ENCODE measurements at regions not wholly inside any gene's neighbourhood (a gene's known extent, or its start where the extent isn't known, plus 50 kb on each side); places are given as distances from the start of the nearest gene placed in this dataset.

DNA sequence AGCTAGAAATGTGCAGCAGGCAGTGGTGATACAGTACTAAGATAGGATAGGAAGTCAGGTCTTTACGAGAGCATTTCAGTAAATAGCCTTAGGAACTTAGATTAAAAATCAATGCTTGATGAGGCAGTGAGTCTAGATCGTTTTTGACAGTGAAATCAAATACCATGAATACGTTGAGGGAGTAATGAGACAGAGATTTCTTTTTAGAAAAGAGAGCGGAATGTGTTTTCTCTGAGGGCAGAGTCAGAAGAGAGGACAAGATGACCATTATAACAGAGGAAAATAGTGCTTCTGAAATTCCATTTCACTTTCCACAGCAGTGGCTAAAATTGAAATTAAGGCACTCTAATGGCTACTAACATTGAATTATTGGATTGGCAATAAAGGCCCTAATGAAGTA lies 339.6 kb downstream of the UTRN start:
- Histone ChIP-seq H3K9me3 (no peaks in the 10 kb centered on the region), H3K36me3 (ENCODE audit: low read depth, missing control alignments) (no peaks in the 10 kb centered on the region), H3K27ac (no peak overlapping the region), H3K27me3 (no peaks in the 10 kb centered on the region), H3K4me1 (no peaks in the 10 kb centered on the region), H3K4me3 (no peak overlapping the region)
- DNase-seq = no peak
- WGBS, 2 donors = 83 to 86% methylated on average over 4 of the region's 4 CpGs
- intact Hi-C loops (cut with DNase I; ENCODE audit: low total_unique reads) = no loop called here
- no peak for TF ChIP-seq POLR2A (IDR thresholded peaks at IDR 0.05)
- TF ChIP-seq, protein P1, sequence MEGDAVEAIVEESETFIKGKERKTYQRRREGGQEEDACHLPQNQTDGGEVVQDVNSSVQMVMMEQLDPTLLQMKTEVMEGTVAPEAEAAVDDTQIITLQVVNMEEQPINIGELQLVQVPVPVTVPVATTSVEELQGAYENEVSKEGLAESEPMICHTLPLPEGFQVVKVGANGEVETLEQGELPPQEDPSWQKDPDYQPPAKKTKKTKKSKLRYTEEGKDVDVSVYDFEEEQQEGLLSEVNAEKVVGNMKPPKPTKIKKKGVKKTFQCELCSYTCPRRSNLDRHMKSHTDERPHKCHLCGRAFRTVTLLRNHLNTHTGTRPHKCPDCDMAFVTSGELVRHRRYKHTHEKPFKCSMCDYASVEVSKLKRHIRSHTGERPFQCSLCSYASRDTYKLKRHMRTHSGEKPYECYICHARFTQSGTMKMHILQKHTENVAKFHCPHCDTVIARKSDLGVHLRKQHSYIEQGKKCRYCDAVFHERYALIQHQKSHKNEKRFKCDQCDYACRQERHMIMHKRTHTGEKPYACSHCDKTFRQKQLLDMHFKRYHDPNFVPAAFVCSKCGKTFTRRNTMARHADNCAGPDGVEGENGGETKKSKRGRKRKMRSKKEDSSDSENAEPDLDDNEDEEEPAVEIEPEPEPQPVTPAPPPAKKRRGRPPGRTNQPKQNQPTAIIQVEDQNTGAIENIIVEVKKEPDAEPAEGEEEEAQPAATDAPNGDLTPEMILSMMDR (IDR thresholded peaks at IDR 0.05) = no peak

DNA sequence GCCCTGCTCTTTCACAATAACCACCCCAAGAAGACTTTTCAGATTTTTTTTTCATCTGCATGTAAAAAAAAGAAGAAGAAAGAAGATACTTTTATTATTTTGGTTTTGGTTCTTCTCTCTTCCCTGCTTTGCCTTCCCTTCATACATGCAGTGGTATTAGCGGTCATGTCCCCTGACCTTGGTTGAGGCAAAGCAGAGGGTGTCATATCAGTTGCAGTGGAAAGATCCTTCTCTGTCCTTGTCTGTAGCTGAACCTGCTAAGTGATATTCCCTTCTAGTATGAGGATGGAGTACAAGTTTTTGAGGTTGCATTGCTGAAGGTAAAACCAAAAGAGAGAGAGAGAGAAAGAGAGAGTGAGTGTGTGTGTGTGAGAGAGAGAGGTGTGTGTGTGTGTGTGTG lies 345.7 kb downstream of the UTRN start:
- no peaks in the 10 kb centered on the region for H3K4me1 ChIP-seq
- TF ChIP-seq, protein P1 (IDR thresholded peaks at IDR 0.05) = no peak
- TF ChIP-seq POLR2A (IDR thresholded peaks at IDR 0.05) = no peak
- H3K4me3 ChIP-seq = no peak overlapping the region
- no peaks in the 10 kb centered on the region for H3K9me3 ChIP-seq
- H3K27me3 ChIP-seq = no peaks in the 10 kb centered on the region
- 97 to 100% methylated on average over 1 of the region's 1 CpG for WGBS, 2 donors
- H3K36me3 ChIP-seq (ENCODE audit: low read depth, missing control alignments) = no peaks in the 10 kb centered on the region
- no peak for DNase-seq
- intact Hi-C loops (cut with DNase I; ENCODE audit: low total_unique reads) = no loop called here
- no peak overlapping the region for H3K27ac ChIP-seq

DNA sequence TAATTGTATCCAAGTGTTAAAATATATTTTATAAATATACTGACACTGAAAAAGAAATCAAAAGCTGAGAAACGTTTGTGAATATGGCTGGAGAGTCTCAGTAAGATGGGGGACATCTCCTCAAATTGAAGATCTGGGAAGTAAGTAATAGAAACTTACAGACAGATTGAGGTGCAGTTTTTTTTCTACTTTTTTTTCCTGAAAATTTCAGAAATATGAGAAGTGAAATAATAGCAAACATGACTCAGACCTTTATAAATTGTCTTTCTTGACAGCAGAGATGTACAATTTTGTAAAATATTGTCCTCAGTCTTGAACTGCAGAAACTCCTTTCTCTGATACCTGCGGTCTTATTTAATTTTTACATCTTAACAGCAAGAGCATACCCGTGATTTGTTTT lies 347.1 kb downstream of the UTRN start:
- Histone ChIP-seq H3K27me3 (no peaks in the 10 kb centered on the region), H3K27ac (no peak overlapping the region), H3K36me3 (ENCODE audit: low read depth, missing control alignments) (no peaks in the 10 kb centered on the region), H3K4me1 (no peaks in the 10 kb centered on the region), H3K4me3 (no peak overlapping the region), H3K9me3 (no peaks in the 10 kb centered on the region)
- TF ChIP-seq POLR2A (IDR thresholded peaks at IDR 0.05) = no peak
- TF ChIP-seq, protein P1 (IDR thresholded peaks at IDR 0.05) = no peak
- 74 to 85% methylated on average over 3 of the region's 3 CpGs for WGBS, 2 donors
- no peak for DNase-seq
- intact Hi-C loops (cut with DNase I; ENCODE audit: low total_unique reads) = no loop called here

DNA sequence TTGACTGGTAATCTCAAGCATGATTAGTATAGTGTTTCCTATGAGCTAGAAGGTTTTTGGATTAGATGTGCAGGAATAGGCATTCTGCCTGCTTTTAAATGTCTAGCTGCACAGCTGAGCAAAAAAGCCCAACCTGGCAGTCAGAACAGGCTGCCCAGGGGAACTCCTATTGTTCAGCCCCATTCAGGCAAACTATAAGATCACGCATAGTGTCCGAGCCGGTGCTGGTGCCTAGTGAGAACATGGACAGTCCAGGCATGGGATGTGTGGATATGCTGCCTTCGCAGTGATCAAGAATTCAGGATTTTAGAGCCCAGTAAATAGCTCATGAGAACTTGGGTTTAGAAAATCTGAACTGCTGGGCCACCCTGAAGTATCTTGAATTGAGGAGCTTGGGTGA lies 348.8 kb downstream of the UTRN start:
- WGBS, 2 donors = 85 to 89% methylated on average over 4 of the region's 4 CpGs
- no peak overlapping the region for H3K4me3 ChIP-seq
- DNase-seq = no peak
- H3K9me3 ChIP-seq = no peaks in the 10 kb centered on the region
- H3K36me3 ChIP-seq (ENCODE audit: low read depth, missing control alignments) = no peaks in the 10 kb centered on the region
- no peak overlapping the region for H3K27ac ChIP-seq
- intact Hi-C loops (cut with DNase I; ENCODE audit: low total_unique reads) = no loop called here
- peaks cover 13% of the 10 kb centered on the region for H3K4me1 ChIP-seq
- H3K27me3 ChIP-seq = no peaks in the 10 kb centered on the region
- TF ChIP-seq, protein P1 (IDR thresholded peaks at IDR 0.05) = no peak
- TF ChIP-seq POLR2A (IDR thresholded peaks at IDR 0.05) = no peak

DNA sequence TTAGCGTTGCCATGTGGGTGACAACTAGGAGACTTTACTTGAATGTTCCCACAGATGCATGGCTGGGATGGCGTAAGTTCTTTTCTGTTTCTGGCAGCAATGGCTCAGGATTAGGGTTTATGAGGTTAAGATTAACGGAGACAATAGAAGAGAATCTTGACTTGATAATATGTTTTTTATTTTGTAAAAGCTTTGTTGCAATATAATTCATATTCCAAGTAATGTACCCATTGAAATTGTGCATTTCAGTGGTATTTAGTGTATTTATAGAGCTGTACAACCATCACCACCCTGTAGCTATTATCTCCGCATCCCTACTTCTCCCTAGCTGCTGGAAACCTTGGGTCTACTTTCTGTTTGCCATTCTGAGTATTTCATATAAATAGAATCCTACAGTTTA lies 349.2 kb downstream of the UTRN start:
- WGBS, 2 donors = 92 to 94% methylated on average over 4 of the region's 4 CpGs
- DNase-seq = no peak
- Histone ChIP-seq H3K27me3 (no peaks in the 10 kb centered on the region), H3K4me3 (no peak overlapping the region), H3K4me1 (peaks cover 15% of the 10 kb centered on the region), H3K36me3 (ENCODE audit: low read depth, missing control alignments) (no peaks in the 10 kb centered on the region), H3K27ac (no peak overlapping the region), H3K9me3 (no peaks in the 10 kb centered on the region)
- TF ChIP-seq, protein P1 (IDR thresholded peaks at IDR 0.05) = no peak
- no peak for TF ChIP-seq POLR2A (IDR thresholded peaks at IDR 0.05)
- intact Hi-C loops (cut with DNase I; ENCODE audit: low total_unique reads) = no loop called here
